ENCODE measurements at regions not wholly inside any gene's neighbourhood (a gene's known extent, or its start where the extent isn't known, plus 50 kb on each side); places are given as distances from the start of the nearest gene placed in this dataset.

DNA sequence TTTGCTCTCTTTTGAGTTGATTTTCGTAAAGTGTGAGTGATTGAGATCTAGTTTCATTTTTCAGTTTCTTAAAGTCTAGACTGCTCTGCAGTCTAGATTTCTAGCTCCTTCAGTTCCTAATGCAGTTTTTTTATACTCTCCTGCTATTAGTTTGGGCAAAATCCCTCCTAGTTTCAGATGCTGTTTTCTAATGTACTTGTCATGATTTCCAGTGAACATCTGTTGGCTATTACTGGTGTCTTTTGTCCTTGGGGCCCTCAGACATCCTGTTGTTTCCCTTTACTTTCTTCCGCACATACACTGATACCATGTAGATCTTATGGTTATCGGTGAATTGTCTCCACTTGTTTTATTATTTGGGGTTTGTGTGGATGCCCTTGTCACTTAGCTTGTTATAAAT is 292.1 kb downstream of the TDRD3 start:
- no peak for FAIRE-seq
- 65% methylated on average over 3 of the region's 3 CpGs; no CpG with 5 or more reads in 1 of the 2 experiments for WGBS, 2 experiments (ENCODE audit: extremely low coverage in 1 of 2, insufficient coverage in 1 of 2, insufficient read length in 1 of 2, insufficient replicate concordance in 2 of 2, low coverage in 1 of 2, low lambda C conversion rate in 2 of 2, missing lambda C conversion rate in 1 of 2)

More for the DNA sequence above, 292.1 kb downstream of the TDRD3 start:
- Histone ChIP-seq H3K9me3 (ENCODE audit: insufficient read depth in 2 of 2, low read depth in 1 of 2, low read length in 1 of 2) (no peaks in the 10 kb centered on the region), H3K18ac (ENCODE audit: extremely low read depth, low read length) (no peak overlapping the region), H2BK12ac (ENCODE audit: low read depth, low read length) (no peak overlapping the region), H4K91ac (replicated peaks; ENCODE audit: insufficient read length, low read length) (no peak overlapping the region), H2BK120ac (replicated peaks; ENCODE audit: low read depth, low read length) (no peak overlapping the region), H3K27me3 (replicated peaks in 1 of 4; ENCODE audit: control insufficient read depth in 3 of 4, extremely low read depth in 1 of 4, insufficient read depth in 3 of 4, low read length in 3 of 4) (peaks cover 0 to 1% (median 0%) of the 10 kb centered on the region in 4 experiments; a peak in 1 of 7 replicates), H3K4me2 (ENCODE audit: insufficient read depth in 1 of 2, low read depth in 2 of 2, low read length in 2 of 2) (no peak overlapping the region), H3K23ac (ENCODE audit: insufficient read length) (no peak overlapping the region), H4K8ac (ENCODE audit: extremely low read depth, insufficient read depth, low read length) (no peak overlapping the region), H2BK5ac (ENCODE audit: low read depth, low read length) (no peak overlapping the region), H3K4me3 (ENCODE audit: extremely low read depth in 1 of 4, insufficient read depth in 2 of 4, low read depth in 3 of 4, low read length in 4 of 4) (no peak overlapping the region), H3K27ac (ENCODE audit: low read depth, low read length) (no peak overlapping the region), H3K23me2 (ENCODE audit: low read depth, low read length) (no peaks in the 10 kb centered on the region), H3K79me2 (ENCODE audit: control insufficient read depth in 1 of 2, insufficient read depth in 2 of 2, low read length in 2 of 2) (no peaks in the 10 kb centered on the region), H2AFZ (ENCODE audit: low read length) (no peak overlapping the region; the same call in 1 of the 2 replicates), H2AK5ac (ENCODE audit: low read depth, low read length) (no peak overlapping the region), H3K9ac (replicated peaks in 1 of 4; ENCODE audit: extremely low read depth in 1 of 4, low read depth in 3 of 4, low read length in 3 of 4) (no peak overlapping the region), H3K79me1 (ENCODE audit: low read depth, low read length) (no peaks in the 10 kb centered on the region), H2BK15ac (ENCODE audit: low read length) (no peak overlapping the region), H3K4me1 (replicated peaks in 1 of 4; ENCODE audit: control insufficient read depth in 3 of 4, insufficient read depth in 4 of 4, low read length in 3 of 4) (no peaks in the 10 kb centered on the region), H3K56ac (replicated peaks; ENCODE audit: insufficient read length, low read depth, low read length) (no peak overlapping the region), H4K5ac (ENCODE audit: insufficient read length, low read depth, low read length) (no peak overlapping the region), H4K20me1 (replicated peaks in 1 of 2; ENCODE audit: control insufficient read depth in 1 of 2, insufficient read depth in 2 of 2, low read length in 2 of 2) (no peaks in the 10 kb centered on the region), H3K14ac (ENCODE audit: insufficient read length) (no peak overlapping the region), H3K4ac (replicated peaks; ENCODE audit: insufficient read length, low read depth, low read length) (no peak overlapping the region), H3K36me3 (ENCODE audit: control insufficient read depth in 2 of 4, insufficient read depth in 4 of 4, low read length in 3 of 4) (no peaks in the 10 kb centered on the region), H2BK20ac (ENCODE audit: low read length) (no peak overlapping the region)
- no peak for TF ChIP-seq JUND (IDR thresholded peaks at IDR 0.05; ENCODE audit: low read length)
- no peak for TF ChIP-seq SP1 (IDR thresholded peaks at IDR 0.05; ENCODE audit: low read depth, low read length)
- TF ChIP-seq FOSL1 (IDR thresholded peaks at IDR 0.05; ENCODE audit: insufficient read depth, low read depth, low read length), result no peak
- no peak for TF ChIP-seq ZNF274 (IDR thresholded peaks at IDR 0.05; ENCODE audit: borderline replicate concordance, extremely low read depth, low read length)
- TF ChIP-seq CHD2 (IDR thresholded peaks at IDR 0.05; ENCODE audit: low read length), result no peak
- TF ChIP-seq CHD1 (IDR thresholded peaks at IDR 0.05; ENCODE audit: low read depth, low read length), result no peak
- TF ChIP-seq TCF12 (IDR thresholded peaks at IDR 0.05; ENCODE audit: low read depth, low read length), result no peak
- no peak for TF ChIP-seq GABPA (IDR thresholded peaks at IDR 0.05; ENCODE audit: borderline replicate concordance, insufficient read depth, low read length)
- TF ChIP-seq SIX5 (IDR thresholded peaks at IDR 0.05; ENCODE audit: low read depth, low read length), result no peak
- no peak for TF ChIP-seq RNF2 (IDR thresholded peaks at IDR 0.05; ENCODE audit: borderline replicate concordance, low read depth, low read length, missing control alignments, poor library complexity, severe bottlenecking)
- TF ChIP-seq KDM5A (IDR thresholded peaks at IDR 0.05; ENCODE audit: low read length), result no peak
- no peak for TF ChIP-seq GTF2F1 (IDR thresholded peaks at IDR 0.05; ENCODE audit: borderline replicate concordance, low read depth, low read length)
- ChIA-PET CTCF (ENCODE audit: partially characterized antibody) (interaction anchor here (0.6 to 0.7 kb wide), 2 partner anchors 89 to 468 kb away, joined by 3 read pairs; no protein-coding TSS in a partner anchor), POLR2A (ENCODE audit: partially characterized antibody) (no interaction called here)
- DNase-seq (ENCODE audit: low read depth in 1 of 2, low spot score in 2 of 2), result no peak
